OCI-LY3 (cell line): ENCODE measurements at regions not wholly inside any gene's neighbourhood (a gene's known extent, or its start where the extent isn't known, plus 50 kb on each side); places are given as distances from the start of the nearest gene placed in this dataset.

Experiments used
- CTCF ChIP-seq: fragments of 200-600, 300-600 bp; sonication (generic); IDR thresholded peaks from 2 replicates; pipeline ENCODE4 v1.5.1; 2014; ENCODE audit warnings: antibody characterized with exemption, low read length, low read depth
- EZH2phosphoT487 ChIP-seq: fragments of 200-600 bp; shearing (Covaris generic); IDR thresholded peaks from 2 replicates; pipeline ENCODE4 v1.6.1; 2018; ENCODE audit warnings: antibody characterized with exemption, mixed run types, low read depth

DNA sequence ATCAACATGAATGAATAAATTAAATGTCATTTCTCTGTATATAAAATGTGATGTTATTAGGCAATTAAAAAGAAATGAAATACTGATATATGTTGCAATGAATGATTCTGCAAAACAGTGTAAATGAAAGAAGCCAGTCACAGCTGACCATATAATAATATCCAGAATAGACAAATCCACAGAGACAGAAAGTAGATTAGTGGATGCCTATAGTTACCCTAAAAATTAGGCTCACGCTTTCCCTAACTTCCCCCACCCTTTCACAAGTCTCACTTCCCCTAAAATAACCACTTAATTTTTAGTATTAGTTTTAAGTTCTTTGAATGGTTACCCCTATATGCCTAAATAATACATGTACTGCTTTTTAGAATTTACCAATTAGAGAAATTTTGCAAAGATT is 348.9 kb upstream of the FAR2 start:
- no peak for TF ChIP-seq CTCF
- no peak for TF ChIP-seq EZH2phosphoT487
